NOMO-1 (cell line): ENCODE measurements at regions not wholly inside any gene's neighbourhood (a gene's known extent, or its start where the extent isn't known, plus 50 kb on each side); places are given as distances from the start of the nearest gene placed in this dataset.

ENCODE experiments used
- DNase-seq, 2 experiments: peaks; one replicate each; lab custom pipeline; 2025; ENCODE audit not compliant: unreplicated experiment in 2 of 2; lab: John Stamatoyannopoulos, UW

DNA sequence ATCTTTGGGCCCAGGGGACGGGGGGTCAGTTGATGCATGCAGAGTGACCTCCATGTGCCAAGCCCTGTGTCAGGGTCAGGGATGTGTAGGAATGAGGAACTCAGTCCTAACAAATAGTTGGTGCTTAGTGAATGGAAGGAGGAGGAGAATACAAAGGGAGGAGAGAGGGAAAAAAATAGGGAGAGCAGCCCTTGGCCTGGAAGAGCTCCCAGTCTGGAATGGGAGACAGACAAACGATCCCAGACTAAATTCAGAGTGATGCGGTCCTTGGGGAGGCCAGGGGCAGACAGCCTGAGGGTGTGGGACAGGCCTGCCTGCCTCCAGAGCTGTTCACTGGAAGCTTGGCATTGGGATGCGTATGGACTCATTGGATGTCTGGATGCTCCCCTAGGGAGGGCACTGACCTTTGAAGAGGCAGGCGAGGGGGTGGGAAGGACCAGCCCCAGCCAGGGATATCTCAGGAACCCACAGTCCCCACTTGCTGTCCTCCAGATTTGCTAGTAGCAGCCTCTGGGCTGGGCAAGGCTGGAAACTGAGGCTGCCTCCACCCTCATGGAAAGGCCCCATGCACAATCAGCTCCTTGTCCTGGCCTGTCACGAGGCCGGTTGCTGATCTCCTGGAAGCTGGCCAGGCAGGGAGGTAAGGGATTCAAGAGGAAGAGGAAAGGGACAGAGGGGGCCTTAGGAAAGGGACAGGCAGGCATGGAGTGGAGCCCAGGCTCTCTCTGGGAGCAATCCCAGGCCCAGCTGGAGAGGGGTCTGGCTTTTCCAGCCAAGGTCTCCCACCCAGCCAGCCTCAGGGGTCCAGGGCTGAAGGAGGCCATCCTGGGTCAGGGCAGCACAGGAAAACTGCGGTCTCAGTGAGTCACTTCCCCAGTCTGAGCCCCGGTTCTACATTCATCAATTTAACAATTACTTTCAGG lies 69.0 kb upstream of the GGTA1 start:
- no peak for DNase-seq

DNA sequence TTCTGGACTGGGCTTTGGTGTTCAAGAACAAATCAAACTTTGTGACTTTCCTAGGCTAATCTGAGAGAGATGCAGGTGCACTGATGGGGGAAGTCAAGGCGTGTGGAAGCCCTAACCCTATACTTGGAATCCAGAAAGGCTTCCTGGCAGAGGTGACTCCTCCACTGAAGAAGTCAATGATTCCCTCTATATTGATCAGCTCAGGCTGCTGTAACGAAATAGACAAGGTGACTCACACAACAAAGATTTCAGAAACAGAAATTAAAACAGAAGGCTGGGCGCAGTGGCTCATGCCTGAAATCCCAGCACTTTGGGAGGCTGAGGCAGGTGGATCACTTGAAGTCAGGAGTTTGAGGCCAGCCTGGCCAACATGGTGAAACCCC lies 69.6 kb upstream of the GGTA1 start:
- DNase-seq = no peak

GRCh38 chr9:121572581-121572980 lies 72.9 kb upstream of the GGTA1 start:
- no peak for DNase-seq

DNA sequence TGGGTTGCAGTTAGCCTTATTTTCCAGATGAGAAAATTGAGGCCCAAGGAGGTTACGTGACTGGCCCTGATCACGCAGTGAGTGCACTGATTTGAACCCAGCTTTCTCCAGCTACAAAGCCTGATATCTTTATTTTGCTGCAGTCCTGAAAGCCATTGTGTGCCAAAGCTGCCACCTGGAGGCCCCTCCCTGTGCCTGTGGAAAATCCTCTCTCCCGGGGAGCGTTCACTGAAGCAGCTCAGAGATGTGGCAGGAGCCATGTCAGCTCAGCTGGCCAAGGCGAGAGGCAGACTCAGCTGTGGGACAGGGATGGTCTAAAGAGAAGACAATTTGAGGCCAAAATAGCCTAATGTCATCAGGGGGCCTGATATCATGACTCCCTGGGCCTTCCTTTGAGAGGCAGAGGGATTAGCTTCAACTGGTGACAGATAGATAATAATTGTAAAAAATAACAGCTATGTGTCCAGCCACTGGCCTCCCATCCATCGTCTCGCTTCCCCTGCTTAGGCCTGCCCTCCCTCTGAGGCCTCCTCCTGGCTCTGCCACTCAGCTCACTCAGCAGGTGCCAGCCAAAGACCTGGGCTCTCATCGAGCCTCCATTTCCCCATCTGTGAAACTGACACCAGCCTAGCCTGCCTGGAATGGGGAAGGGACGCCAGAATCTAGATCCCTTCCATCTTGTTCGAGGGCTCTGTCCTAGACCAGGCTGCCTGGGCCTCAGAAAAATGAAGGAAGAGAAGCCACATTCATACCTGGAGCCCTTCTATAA lies 74.3 kb upstream of the GGTA1 start:
- no peak for DNase-seq

- no peak for DNase-seq
These were observed 75.3 kb upstream of the GGTA1 start for GRCh38 chr9:121574774-121575519.

DNA sequence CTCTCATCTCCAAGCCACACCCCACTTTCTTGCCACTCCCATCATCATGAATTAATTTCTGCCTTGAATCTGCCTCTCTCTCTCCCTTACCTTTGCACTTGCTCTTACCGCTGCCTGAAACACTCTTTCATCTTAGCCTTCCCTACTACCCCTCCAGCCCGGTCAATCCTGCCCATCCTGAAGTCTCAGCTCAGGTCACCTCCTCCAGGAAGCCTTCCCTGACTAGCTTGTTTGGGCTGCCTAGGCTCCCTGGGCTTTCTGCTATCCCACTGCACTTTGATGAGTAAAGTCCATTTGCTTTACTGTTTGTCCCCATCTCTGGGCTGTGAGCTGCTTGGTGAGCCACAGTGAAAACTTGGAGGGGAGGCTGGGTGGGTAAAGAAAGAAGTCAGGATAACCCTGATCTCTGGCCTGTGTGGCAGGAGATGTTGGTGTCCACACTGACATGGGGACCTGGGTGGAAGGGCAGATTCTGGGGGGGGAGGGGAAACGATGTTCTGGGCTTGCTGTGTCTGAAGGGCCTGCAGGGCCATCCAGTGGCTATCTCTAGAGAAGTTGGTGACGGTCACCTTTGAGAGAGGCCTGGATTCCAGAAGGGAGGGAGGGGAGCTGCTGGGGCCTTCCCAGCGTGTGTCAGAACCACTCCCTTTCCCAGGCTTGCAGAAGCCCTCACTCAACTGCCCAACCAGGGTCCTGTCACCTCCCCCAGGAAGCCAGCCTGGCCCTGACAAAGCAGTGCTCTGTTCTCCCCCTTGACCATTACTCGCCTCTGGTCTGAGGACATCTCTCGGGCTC lies 75.0 kb upstream of the DAB2IP start:
- DNase-seq = no peak

- no peak for DNase-seq
These were observed 74.3 kb upstream of the DAB2IP start for GRCh38 chr9:121577166-121577565.

DNA sequence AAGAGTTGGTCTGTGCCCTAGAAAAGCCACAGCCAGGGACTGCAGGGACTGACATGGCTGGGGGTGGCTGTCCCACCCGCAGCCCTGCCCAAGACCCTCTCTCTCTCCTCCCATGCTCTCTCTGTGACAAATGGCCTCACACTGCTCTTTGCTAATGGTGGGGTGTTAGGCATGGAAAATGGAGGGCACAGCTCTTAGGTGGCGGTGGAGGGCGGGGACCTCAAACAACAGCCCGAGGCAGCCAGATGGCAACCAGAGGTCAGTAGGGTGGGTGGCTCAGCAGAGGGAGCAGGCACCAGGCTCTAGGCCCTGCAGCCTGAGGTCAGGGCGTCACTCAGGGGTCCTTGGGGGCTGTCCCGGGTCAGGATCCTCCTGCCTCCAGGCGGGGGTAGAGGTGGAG lies 73.9 kb upstream of the DAB2IP start:
- DNase-seq = no peak

- DNase-seq = no peak
These were observed 69.4 kb upstream of the DAB2IP start for GRCh38 chr9:121581786-121582600.

DNA sequence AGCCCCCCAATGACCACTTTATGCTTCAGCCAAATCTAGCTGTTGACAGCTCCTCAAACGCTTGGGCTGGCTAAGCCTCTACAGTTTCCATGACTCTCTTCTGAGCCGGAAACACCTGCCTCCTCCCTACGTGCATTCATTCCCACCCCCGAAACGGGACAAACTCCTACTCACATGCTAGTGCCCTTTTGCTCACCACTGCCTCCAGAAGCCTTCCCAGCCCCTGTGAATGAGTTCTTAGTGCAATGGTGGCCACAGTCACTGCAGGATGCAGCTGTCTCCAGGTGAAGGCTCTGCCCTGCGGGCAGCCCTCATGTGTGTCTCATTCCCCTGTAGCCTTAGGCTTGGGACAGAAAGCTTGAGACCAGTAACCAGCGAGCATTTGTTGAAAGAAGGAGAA lies 68.8 kb upstream of the DAB2IP start:
- no peak for DNase-seq

- no peak for DNase-seq
These were observed 67.0 kb upstream of the DAB2IP start for GRCh38 chr9:121584421-121584820.

DNA sequence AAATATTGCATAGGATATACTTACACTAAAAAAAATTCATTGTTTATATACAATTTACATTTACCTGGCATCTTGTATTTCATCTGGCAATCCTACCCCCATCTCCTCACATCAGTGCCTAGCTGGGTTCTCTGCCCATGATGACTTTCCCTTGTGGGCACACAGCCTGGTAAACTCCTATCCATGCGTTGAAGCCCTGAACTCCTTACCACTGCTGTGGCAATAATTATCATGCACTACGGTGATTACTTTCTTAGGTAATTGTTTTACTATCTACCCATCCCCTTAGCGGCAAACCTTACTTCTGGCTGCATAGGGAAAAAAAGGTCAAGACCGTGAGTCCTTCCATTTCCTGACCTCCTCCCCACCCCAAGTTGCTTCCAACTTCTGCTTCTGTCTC lies 63.6 kb upstream of the DAB2IP start:
- DNase-seq = no peak

DNA sequence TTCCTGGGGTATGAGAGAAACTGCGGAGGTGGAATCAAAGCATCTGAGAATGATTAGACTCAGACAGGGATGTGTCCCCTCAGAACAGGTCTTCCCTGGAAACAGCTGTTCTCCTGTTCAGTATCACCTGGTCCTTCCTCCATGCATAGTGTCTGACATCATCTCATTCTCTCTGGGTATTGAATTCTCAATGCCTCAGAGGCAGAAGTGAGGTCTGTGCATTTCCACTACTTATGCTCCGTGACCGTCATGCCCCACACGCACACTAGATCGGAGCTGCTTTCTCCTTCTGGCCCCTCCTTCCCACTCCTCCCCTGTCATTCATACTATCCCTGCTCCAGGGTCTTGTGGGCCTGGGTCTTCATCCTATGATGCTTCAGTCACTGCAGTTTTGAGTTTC lies 61.4 kb upstream of the DAB2IP start:
- no peak for DNase-seq

DNA sequence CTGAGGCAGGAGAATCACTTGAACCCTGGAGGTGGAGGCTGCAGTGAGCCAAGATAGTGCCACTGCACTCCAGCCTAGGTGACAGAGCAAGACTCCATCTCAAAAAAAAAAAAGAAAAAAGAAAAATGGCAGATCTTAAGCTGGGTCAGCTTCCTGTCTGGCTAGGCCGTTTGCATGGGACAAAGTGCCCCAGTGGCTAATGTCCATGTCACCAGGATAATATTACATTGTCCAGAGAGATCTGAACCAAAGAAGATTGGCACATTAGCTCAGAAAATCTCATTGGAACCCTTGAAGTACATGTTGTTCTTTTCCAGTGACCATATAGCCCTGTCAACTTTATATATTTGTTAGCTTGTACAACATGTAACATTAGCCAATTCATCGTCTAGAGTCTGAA lies 59.2 kb upstream of the DAB2IP start:
- no peak for DNase-seq

DNA sequence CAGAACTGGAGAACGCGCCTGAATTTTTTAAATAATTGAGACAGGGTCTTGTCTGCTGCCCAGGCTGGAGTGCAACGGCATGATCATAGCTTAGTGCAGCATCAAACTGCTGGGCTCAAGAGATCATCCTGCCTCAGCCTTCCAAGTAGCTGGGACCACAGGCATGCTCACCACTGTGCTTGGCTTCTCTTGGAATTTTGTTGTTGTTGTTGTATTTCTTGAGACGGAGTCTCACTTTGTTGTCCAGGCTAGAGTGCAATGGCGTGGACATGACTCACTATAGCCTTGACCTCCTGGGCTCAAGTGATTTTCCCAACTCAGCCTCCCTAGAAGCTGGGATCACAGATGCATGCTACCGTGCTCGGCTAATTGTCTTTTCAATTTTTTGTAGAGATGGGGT lies 58.4 kb upstream of the DAB2IP start:
- DNase-seq = no peak

- no peak for DNase-seq
These were observed 54.9 kb upstream of the DAB2IP start for GRCh38 chr9:121596515-121596914.

GRCh38 chr9:121597698-121598166 lies 53.7 kb upstream of the DAB2IP start:
- no peak for DNase-seq

DNA sequence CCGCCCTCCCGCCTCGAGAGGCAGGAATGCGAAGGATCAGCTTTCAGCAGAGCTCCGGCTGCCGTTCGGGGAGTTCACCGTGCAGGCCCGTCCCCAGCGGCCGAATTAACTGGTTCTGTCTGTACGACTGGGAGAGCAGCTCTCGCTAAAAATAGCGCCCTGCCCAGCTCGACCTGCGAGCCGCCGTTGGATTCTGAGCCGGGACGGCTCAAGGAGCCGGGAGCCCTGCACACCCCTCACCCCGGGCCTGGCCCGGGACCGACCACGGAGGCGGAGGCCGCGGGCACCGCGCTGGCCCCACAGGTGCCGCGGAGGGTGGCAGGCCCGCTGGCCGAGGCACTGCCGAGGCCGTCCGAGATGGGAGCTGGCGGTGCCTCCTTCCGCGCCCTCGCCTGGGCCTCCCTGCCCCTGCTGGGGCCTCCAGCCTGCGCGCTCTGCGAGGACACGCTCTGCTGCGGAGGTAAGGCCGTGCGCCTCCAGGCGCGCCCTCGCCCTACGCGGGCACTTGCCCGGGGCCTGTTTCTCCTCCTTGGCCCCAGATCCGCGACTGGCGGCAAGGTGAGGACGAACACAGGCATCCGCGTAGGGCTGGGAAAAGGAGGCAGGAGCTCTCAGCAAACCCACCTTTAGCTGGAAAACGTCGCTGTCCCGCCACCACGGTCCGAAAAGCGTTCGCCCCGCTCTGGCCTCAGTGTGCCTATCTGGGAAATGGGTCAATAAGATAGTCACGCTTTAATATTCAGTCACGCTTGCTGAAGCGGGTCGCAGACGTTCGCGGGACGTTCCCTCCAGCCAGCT lies 53.1 kb upstream of the DAB2IP start:
- DNase-seq = no peak
